ENCODE measurements at regions not wholly inside any gene's neighbourhood (a gene's known extent, or its start where the extent isn't known, plus 50 kb on each side); places are given as distances from the start of the nearest gene placed in this dataset.
A peak's percentile ranks its signal among the peaks of the same experiment; 100 is the strongest.

DNA sequence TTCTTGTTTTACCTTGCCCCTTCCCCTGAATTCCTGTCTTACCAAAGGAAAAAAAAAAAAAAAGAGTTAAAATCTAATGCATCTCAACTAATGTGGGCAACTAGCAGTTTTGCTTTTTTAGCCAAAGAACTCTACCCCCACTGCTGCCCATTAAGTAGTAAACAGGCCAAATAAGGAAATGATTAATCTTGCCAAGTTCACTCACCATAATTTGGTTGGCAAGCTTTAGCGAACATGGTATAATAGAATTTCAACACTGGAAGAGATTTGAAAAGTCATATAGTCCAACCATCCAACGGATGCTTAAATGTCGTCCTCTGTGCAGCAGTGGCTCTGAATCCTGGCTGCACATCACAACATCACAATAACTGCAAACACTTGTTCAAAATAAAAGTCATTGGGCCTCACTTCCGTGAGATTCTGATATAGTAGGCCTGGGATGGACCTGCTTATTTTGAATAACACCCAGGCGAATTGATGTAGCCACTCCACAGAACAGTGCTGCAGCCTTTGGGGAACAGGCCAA, 142.0 kb upstream of the UBE2E1 start:
- H3K27ac ChIP-seq: no peak overlapping the region
- no peak for DNase-seq (ENCODE audit: low read depth, low spot score)

DNA sequence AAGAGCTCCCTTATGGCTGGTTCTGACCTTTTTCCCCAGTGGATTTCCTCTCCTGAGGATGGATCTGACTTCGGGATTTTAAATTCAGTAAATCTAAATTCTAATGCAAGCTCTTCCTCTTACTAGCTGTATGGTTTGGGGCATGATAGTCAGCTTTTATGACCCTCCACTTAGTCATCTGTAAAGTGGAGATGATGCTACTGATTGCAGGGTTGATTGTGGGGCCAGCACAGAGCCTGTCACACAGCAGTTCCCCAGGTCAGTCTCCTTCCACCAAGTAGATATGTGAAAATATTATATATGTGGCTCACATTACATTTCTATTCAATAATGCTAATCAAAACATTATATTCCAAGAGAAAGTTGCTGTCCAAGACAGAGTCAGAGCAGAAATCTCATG, 141.3 kb upstream of the UBE2E1 start:
- DNase-seq (ENCODE audit: low read depth, low spot score): no peak

DNA sequence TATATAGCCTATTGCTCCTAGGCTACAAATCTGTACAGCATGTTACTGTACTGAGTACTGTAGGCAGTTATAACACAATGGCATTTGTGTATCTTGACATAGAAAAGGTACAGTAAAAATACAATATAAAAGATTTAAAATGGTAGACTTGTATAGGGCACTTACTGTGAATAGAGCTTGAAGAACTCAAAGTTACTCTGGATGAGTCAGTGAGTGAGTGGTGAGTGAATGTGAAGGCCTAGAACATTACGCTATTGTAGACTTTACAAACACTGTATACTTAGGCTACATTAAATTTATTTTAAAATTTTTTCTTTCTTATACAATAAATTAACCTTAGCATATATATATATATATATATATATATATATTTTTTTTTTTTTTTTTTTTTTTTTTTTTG, 140.0 kb upstream of the UBE2E1 start:
- no peak for DNase-seq (ENCODE audit: low read depth, low spot score)
- no peak overlapping the region for H3K27ac ChIP-seq

More for the DNA sequence above, 141.3 kb upstream of the UBE2E1 start:
- no peak overlapping the region for H3K27ac ChIP-seq

DNA sequence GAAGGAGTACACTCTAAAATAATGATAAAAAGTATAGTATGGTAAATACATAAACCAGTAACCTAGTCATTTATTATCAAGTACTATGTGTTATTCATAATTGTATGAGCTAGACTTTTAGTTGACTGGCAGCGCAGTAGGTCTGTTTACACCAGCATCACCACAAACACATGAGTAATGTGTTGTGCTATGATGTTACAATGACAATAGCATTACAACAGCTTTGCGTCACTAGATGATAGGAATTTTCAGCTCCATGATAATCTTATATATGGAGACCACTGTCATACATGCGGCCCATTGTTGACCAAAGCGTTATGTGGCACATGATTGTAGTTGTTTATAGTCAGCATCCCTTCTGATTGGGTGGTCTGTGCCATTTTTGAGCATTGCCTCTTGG, 138.9 kb upstream of the UBE2E1 start:
- DNase-seq (ENCODE audit: low read depth, low spot score): no peak

DNA sequence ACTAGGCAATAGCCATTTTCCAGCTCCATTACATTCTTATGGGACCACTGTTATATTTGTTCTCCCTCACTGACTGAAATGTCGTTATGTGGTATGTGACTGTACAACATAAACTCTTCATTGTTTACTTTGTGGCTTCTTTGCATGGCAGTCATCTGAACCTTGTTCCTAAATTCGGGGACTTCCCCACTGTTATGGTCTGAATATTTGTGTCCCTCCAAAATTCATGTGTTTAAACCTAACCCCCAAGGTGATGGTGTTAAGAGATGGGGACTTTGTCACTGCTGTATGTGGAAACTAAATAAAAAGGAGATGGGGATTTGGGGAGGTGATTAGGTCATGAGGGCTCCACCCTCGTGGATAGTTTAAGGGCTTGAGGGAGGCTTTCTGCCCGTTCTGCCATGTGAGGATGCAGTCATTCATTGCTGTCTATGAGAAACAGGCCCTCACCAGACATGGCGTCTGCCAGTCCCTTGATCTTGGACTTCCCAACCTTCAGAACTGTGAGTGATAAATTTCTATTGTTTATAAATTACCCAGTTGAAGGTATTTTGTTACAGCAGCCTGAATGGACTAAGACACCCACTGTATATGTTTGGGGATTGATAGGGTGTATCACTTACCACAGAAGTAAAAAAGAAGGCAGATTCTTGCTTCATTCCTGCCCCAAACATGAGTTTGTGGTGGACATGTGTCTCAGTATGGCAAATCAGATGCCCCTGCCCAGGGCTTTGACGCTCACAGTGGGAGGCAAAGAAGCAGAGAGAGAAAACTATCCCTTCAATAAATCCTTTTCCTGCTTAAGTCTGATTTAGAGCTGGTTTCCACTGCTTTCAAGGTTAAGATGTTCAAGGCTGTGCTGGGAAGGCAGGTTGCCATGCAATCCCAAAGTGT, 138.0 kb upstream of the UBE2E1 start:
- peak overlapping the region; percentile 58 for H3K27ac ChIP-seq
- DNase-seq (ENCODE audit: low read depth, low spot score): no peak

More for the DNA sequence above, 138.9 kb upstream of the UBE2E1 start:
- no peak overlapping the region for H3K27ac ChIP-seq

DNA sequence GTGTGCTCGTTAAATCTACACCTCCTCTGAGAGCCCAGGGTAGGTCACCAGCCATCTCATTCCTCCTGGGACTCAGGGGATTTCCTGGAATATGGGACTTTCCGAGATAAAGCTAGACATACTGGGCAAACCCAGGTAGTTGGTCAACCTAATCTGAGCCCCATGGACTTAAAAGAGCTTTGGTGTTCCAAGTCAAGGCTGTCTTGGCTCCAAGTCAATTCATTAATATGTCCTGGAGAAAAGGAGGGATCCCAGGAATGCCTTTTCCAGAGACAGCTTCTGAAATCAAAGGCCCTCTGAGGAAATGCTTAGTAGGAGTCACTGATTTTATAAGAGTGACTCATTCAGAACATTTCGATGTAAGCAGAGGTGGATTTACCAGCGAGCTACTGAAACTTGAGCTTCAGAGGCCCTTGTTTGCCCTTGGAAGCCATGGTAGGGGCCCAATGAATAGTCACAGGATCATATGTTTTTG, 137.3 kb upstream of the UBE2E1 start:
- peak overlapping the region; percentile 58 for H3K27ac ChIP-seq
- DNase-seq (ENCODE audit: low read depth, low spot score): no peak

DNA sequence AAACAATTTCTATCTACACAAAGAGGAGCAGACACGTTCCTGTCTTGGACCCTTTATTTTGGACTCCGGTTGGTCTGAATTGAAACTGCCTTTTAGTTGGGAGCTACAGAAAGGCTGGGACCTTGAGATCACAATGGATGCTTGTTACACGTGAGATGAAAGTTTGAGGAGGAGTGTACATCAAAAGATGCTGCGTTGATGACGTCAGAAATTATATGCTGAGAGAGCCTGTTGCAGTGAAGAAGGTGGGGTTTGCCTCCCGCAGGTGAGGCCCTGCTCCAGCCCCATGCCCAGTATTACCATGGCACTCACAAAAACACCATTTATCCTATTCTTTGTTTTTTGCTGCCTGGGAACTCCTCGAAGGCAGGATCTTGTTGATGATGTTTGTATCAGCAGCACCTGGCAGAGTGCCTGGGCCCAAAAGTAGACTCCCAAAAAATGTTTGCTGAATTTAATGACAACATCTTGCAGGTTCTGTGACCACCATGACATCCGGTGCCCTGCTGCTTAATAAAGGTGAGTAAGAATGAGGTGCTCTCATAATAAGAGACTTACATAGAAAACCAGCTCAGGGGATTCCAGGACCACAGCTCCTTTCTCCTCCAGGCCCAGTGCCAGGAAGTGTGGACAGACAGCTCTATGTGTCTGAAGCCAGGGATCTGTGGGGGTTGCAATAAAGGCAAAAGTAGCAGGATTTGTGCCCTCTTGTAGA, 136.1 kb upstream of the UBE2E1 start:
- H3K27ac ChIP-seq: no peak overlapping the region
- no peak for DNase-seq (ENCODE audit: low read depth, low spot score)

DNA sequence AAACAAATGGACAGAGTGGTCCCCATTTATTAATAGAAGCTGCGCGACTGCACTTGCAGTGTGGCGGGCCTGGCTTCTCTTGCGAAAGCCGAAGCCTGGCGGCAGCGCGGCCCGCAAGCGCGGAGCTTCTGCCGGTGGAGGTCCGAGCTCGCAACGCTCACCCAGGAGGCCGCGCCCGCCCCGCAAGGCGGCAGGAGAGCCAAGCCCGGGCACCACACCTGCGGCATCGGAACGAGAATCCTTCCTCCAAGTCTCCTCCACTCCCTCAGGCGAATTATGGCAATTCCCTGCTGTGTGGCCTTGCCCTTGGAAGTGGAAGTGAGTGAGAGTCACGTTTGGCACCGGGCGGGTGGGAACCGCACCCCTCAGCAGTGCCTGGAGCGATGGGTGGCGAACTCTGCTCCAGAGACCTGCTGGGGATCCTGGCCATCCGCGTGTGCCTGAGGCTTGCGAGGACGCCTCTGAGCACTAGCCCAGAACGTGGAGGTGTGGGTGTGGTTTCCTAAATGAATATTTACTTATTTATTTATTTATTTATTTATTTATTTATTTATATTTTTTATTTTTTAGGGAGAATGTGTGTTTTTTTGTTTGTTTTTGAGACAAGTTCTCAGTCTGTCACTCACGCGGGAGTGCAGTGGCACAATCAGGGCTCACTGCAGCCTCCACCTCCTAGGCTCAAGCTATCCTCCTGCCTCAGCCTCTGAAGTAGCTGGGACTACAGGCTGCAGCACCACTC, 133.7 kb upstream of the UBE2E1 start:
- no peak for DNase-seq (ENCODE audit: low read depth, low spot score)
- H3K27ac ChIP-seq: no peak overlapping the region

DNA sequence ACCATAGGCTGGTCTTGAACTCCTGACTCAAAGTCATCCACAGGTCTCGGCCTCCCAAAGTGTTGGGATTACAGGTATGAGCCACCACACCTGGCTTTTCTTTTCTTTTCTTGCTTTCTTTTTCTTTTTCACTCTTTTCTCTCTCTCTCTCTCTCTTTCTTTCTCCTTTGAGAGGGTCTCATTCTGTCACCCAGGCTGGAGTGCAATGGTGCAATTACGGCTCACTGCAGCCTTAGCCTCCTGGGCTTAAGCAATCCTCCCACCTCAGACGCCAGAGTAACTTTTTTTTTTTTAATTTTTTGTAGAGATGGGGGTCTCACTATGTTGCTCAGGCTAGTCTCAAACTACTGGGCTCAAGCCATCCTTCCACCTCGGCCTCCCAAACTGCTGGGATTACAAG, 133.1 kb upstream of the UBE2E1 start:
- H3K27ac ChIP-seq: no peak overlapping the region
- no peak for DNase-seq (ENCODE audit: low read depth, low spot score)

DNA sequence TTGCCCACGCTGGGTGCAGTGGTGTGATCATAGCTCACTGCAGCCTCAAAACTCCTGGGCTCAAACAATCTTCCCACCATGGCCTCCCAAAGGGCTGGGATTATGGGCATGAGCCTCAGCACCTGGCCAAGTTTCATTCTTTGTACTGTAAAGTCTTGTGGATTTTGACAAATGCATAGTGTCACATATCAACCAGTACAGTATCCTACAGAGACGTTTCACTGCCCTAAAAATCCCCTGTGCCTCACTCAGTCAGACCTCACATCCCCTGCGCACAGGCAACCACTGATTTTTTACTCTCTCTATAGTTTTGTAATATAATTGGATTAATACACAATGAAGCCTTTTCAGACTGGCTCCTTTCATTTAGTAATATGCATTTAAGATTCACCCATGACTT, 130.7 kb upstream of the UBE2E1 start:
- no peak for DNase-seq (ENCODE audit: low read depth, low spot score)
- H3K27ac ChIP-seq: no peak overlapping the region

DNA sequence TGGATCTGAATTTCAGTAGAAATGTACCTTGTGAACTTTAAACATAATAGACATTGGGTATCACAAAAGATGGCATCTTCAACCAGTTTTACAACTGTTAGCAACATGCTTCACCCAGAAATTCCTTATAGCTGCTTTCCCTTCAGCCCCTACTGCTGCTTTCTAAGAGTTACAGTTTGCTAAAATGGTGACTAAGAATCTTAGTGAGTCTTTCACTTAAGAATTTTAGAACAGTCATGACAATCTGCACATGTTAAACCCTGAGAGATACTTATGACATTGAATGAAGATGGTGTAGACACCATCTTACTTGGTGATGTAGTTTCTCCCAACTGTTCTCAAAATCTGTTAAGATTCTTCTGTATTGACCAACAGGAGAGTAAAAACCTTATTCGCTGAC, 129.7 kb upstream of the UBE2E1 start:
- H3K27ac ChIP-seq: no peak overlapping the region
- DNase-seq (ENCODE audit: low read depth, low spot score): no peak

DNA sequence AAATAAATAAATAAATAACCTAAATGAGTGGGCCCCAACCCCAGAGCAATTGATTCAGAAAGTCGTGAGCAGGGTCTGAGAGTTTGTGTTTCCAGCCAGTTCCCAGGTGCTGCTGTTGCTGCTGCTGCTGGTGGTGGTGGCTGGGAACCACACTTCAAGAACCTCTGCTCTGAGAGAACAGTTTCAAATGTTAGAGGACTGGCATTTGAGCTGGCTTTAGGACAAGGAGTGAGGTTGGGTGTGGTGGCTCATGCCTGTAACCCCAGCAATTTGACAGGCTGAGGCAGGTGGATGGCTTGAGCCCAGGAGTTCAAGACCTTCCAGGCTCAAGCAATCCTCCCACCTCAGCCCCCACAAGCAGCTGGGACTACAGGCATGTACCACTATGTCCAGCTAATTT, 123.1 kb upstream of the UBE2E1 start:
- H3K27ac ChIP-seq: no peak overlapping the region
- DNase-seq (ENCODE audit: low read depth, low spot score): no peak

DNA sequence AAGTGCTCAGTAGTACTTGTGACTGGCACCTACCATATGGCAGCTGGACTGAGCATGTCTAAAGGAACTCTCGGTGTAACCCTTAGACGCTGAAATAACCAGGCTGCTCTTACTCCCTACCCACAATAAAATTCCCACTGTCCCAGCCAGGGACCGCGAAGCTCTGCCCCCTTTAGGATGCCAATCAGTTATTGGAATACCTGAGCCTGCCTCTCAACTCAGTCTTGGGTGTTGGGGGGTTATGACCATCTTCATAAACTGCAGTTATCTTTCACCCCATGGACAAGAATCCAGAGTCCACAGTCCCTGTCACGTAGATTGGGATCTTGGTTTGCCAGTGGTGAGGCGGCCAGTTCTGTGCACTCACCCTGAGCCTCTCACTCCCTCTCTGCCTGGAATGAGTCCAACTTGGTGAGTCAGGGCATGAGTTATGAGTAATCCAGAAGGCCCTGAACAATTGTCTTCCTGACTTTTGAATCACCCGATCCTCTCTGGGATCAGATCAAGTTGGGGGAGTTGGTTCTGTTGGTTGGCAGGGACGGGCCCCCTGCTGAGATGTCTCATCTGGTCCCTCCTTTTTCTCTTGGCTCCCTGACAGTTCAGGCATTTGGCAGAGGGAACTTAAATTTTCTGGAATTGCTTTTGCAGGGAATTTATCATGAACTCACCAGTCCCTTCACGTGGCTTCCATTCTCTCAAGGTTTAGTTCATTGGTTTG, 120.1 kb upstream of the UBE2E1 start:
- H3K27ac ChIP-seq: peak overlapping the region; percentile 45
- DNase-seq (ENCODE audit: low read depth, low spot score): peak; percentile 88

DNA sequence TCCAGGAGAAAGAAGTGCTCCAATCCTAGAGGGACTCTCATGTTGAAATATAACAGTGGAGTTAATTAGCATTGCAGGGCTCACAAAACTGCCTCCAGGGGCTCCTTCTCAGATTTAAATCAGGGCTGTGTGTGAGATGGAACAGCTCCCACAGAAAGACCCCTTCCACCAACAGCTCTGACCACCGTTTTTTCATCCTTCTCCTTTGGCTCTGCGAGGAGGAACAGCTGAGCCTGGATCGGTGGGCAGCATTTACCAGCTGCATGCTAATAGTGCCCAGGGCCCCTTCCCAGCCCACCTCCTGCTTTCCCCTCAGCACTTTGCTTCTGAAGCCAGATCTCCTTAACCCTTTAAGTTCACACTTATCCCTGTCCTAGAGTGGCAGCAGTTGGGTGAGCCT, 119.2 kb upstream of the UBE2E1 start:
- no peak for DNase-seq (ENCODE audit: low read depth, low spot score)
- H3K27ac ChIP-seq: no peak overlapping the region

DNA sequence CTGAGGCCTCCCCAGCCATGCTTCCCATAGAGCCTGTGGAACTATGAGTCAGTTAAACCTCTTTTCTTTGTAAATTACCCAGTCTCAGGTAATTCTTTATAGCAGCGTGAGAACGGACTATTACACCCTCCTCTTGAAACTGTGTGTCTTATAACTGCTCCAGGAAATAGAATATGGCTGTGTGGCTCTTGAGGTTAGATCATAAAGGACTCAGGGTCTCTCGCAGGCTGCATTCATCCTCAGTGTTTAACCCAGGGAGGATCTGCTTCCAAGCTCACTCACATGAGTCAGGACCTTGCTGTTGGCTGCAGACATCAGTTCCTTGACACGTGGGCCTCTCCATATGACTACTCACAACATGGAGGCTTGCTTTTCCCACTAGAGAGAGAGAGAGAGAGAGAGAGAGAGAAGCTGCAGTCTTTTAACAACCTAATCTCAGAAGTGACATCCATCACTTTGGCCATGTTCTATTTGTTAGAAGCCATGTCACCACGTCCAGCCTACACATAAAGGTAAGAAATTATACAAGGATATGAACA, 114.3 kb upstream of the UBE2E1 start:
- no peak overlapping the region for H3K27ac ChIP-seq
- no peak for DNase-seq (ENCODE audit: low read depth, low spot score)

DNA sequence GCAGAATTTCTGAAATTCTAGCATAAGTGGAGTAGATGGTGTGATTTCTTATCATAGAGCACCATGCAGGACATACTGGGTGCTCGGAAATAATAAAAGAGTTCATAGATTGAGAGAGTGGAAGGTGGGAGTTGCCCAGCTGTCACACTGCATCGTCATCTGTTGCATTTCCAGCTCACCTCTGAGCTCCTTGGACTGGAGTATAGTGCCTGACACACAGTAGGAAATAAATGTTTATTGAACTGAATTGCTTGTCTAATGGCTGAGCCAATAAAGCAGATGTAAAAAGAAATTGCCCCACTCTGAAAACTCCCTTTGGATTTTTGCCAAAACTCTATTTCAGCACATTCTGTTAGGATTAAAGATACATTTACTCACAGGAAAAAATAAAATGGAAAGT, 108.9 kb upstream of the UBE2E1 start:
- no peak for DNase-seq (ENCODE audit: low read depth, low spot score)
- H3K27ac ChIP-seq: no peak overlapping the region

DNA sequence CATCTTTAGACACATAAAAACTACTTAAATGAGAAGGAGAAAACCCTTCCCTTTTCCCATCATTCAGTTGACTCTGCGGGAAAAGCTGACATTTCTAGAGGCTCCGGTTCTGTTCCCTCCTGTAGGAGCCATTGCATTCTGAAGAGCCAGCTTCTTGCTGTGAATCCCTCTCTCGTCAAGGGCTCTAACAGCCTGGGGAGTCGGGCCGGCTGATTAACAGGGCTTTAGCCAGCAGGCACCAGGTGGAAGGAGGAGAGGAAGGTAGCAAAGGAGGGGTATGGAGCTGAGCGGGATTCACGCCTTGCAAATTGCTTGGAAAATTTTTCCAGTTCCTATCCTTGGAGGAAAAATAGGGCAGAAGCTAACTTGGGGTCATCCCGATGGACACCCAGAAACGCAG, 108.3 kb upstream of the UBE2E1 start:
- no peak overlapping the region for H3K27ac ChIP-seq
- no peak for DNase-seq (ENCODE audit: low read depth, low spot score)

DNA sequence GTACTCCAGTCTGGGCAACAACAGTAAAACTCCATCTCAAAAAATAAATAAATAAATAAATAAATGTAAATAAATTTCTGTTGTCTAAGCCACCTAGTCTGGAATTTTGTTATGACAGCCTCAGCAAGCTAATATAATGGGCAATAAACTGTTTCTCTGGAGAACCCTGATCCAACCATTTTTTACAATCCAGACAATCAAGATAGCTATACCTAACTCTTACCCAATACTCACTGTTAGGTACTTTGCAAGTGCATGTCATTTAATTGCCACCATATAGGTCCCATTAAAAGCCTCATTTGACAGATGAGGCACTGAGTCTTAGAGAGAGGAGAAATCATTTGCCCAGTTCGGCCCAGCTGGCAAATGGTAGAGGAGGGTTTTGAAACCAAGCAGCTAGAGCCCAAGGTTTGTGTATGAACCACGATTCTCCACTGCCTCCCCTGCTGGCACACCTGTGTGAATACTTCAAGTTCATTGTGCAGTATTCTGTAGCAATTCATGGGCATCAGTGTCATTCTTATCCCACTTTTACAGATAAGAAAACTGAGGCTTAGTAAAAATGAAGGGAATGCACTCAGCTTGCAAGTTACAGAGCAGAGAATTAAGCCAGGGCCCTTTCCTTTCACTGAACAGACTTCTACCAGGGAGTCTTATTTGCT, 107.0 kb upstream of the UBE2E1 start:
- no peak overlapping the region for H3K27ac ChIP-seq
- no peak for DNase-seq (ENCODE audit: low read depth, low spot score)

DNA sequence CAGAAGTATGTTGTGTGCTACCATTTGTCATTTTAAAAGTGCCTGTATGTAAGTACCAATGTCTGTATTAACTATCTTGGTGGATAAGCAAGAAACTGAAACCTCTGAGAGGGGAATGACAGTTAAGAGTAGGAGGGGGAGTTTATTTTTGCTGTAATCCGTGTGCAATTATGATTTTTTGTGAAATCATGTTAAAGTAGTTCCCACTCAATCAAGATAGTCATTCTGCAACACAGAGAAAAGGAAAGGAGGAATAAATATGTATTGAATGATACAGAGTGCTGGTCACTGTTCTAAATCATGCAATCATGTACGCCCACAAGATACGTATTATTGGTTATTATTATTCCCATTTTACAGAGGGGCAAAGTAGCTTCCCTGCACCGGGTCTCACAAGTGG, 105.1 kb upstream of the UBE2E1 start:
- DNase-seq (ENCODE audit: low read depth, low spot score): no peak
- no peak overlapping the region for H3K27ac ChIP-seq

Data from epithelial cell of prostate (primary cell).